Astrocyte (in vitro differentiated cells and primary cell): ENCODE measurements at regions not wholly inside any gene's neighbourhood (a gene's known extent, or its start where the extent isn't known, plus 50 kb on each side); places are given as distances from the start of the nearest gene placed in this dataset.

ENCODE experiments used
- EZH2 ChIP-seq: IDR thresholded peaks from 2 replicates; pipeline ENCODE4 v1.6.1; 2012; ENCODE audit warnings: mild to moderate bottlenecking, low read length, inconsistent platforms; ENCODE audit not compliant: insufficient read depth
- TF ChIP-seq, protein P1 (sequence below): IDR thresholded peaks from 2 replicates; pipeline ENCODE4 v1.5.1; 2011; ENCODE audit warnings: low read depth, mild to moderate bottlenecking, inconsistent platforms, low read length, moderate library complexity; ENCODE audit not compliant: insufficient read depth

GRCh38 chr11:115587718-115588342 is 83.6 kb upstream of the CADM1 start:
- TF ChIP-seq EZH2, result no peak
- TF ChIP-seq, protein P1, sequence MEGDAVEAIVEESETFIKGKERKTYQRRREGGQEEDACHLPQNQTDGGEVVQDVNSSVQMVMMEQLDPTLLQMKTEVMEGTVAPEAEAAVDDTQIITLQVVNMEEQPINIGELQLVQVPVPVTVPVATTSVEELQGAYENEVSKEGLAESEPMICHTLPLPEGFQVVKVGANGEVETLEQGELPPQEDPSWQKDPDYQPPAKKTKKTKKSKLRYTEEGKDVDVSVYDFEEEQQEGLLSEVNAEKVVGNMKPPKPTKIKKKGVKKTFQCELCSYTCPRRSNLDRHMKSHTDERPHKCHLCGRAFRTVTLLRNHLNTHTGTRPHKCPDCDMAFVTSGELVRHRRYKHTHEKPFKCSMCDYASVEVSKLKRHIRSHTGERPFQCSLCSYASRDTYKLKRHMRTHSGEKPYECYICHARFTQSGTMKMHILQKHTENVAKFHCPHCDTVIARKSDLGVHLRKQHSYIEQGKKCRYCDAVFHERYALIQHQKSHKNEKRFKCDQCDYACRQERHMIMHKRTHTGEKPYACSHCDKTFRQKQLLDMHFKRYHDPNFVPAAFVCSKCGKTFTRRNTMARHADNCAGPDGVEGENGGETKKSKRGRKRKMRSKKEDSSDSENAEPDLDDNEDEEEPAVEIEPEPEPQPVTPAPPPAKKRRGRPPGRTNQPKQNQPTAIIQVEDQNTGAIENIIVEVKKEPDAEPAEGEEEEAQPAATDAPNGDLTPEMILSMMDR, result no peak
